DOHH2 (cell line): ENCODE measurements at regions not wholly inside any gene's neighbourhood (a gene's known extent, or its start where the extent isn't known, plus 50 kb on each side); places are given as distances from the start of the nearest gene placed in this dataset.

Experiments
- H3F3A ChIP-seq: fragments of 200-600 bp; sonication (generic), shearing (Covaris generic); 2 replicates; pipeline ENCODE4 v1.6.0; 2016; ENCODE audit warnings: antibody characterized with exemption, mild to moderate bottlenecking; ENCODE audit not compliant: control insufficient read depth, insufficient read depth
- H3K27ac ChIP-seq: fragments of 200-600 bp; sonication (generic); 2 replicates; pipeline ENCODE4 v1.5.1; 2014; ENCODE audit warnings: low read depth, mild to moderate bottlenecking, low read length, moderate library complexity
- H3K27me3 ChIP-seq: fragments of 200-600 bp; sonication (generic); 2 replicates; pipeline ENCODE4 v1.6.1; 2014; ENCODE audit warnings: mild to moderate bottlenecking, low read length, mixed read lengths; ENCODE audit not compliant: control insufficient read depth
- H3K36me3 ChIP-seq: fragments of 200-600 bp; sonication (generic); 2 replicates; pipeline ENCODE4 v1.6.1; 2014; ENCODE audit warnings: mild to moderate bottlenecking, low read length, moderate library complexity, mixed read lengths; ENCODE audit not compliant: control insufficient read depth
- H3K4me1 ChIP-seq: fragments of 200-600 bp; sonication (generic); 2 replicates; pipeline ENCODE4 v1.6.1; 2014; ENCODE audit warnings: mild to moderate bottlenecking, low read length, mixed read lengths; ENCODE audit not compliant: control insufficient read depth
- H3K4me2 ChIP-seq: fragments of 200-600 bp; sonication (generic); 2 replicates; pipeline ENCODE4 v1.6.0; 2014; ENCODE audit warnings: mild to moderate bottlenecking, low read length, moderate library complexity
- H3K4me3 ChIP-seq: fragments of 200-600 bp; sonication (generic); 2 replicates; pipeline ENCODE4 v1.5.1; 2014; ENCODE audit warnings: mild to moderate bottlenecking, low read length, mixed read lengths
- H3K79me2 ChIP-seq: fragments of 200-600 bp; sonication (generic); 2 replicates; pipeline ENCODE4 v1.6.1; 2014; ENCODE audit warnings: mild to moderate bottlenecking, low read length, mixed read lengths; ENCODE audit not compliant: control insufficient read depth
- H3K9me2 ChIP-seq: fragments of 200-600 bp; sonication (generic); replicated peaks from 2 replicates; pipeline ENCODE4 v1.6.1; 2014; ENCODE audit warnings: mild to moderate bottlenecking, low read length, mixed read lengths; ENCODE audit not compliant: control insufficient read depth
- H3K9me3 ChIP-seq: fragments of 200-600 bp; sonication (generic); 2 replicates; pipeline ENCODE4 v1.6.1; 2014; ENCODE audit warnings: antibody characterized with exemption, low read length, mixed read lengths; ENCODE audit not compliant: control insufficient read depth, insufficient read depth
- H4K20me1 ChIP-seq: fragments of 200-600 bp; sonication (generic); 2 replicates; pipeline ENCODE4 v1.6.0; 2014; ENCODE audit warnings: low read depth, mild to moderate bottlenecking, antibody characterized with exemption, low read length, moderate library complexity; ENCODE audit not compliant: control insufficient read depth, insufficient read depth
- CTCF ChIP-seq: fragments of 200-600 bp; sonication (generic); IDR thresholded peaks from one replicate; pipeline ENCODE4 v1.5.1; 2014; ENCODE audit warnings: antibody characterized with exemption, mild to moderate bottlenecking, low read depth, low read length; ENCODE audit not compliant: poor library complexity, severe bottlenecking
- EZH2phosphoT487 ChIP-seq: fragments of 200-600 bp; sonication (generic); IDR thresholded peaks from 2 replicates; pipeline ENCODE4 v1.6.1; 2017; ENCODE audit warnings: borderline replicate concordance, mild to moderate bottlenecking, antibody characterized with exemption, low read length, moderate library complexity, mixed read lengths

- no peaks in the 10 kb centered on the region for H4K20me1 ChIP-seq
- H3K9me2 ChIP-seq: no peaks in the 10 kb centered on the region
- no peaks in the 10 kb centered on the region for H3K4me1 ChIP-seq
- no peaks in the 10 kb centered on the region for H3F3A ChIP-seq
- no peaks in the 10 kb centered on the region for H3K79me2 ChIP-seq
- TF ChIP-seq CTCF: no peak
- no peak for TF ChIP-seq EZH2phosphoT487
- no peaks in the 10 kb centered on the region for H3K36me3 ChIP-seq
- H3K9me3 ChIP-seq: no peaks in the 10 kb centered on the region; the same call in 1 of the 2 replicates
- H3K4me3 ChIP-seq: no peak overlapping the region
- H3K27ac ChIP-seq: no peak overlapping the region
- H3K27me3 ChIP-seq: no peaks in the 10 kb centered on the region
- H3K4me2 ChIP-seq: no peak overlapping the region
Measured at GRCh38 chr15:29530966-29531365, 261.3 kb upstream of the NSMCE3 start.

- H3K27ac ChIP-seq: no peak overlapping the region
- no peak for TF ChIP-seq CTCF
- no peaks in the 10 kb centered on the region for H3K9me3 ChIP-seq
- no peaks in the 10 kb centered on the region for H3K36me3 ChIP-seq
- no peaks in the 10 kb centered on the region for H3K9me2 ChIP-seq
- no peak overlapping the region for H3K4me2 ChIP-seq
- no peaks in the 10 kb centered on the region for H3K79me2 ChIP-seq
- H3F3A ChIP-seq: no peaks in the 10 kb centered on the region
- H4K20me1 ChIP-seq: no peaks in the 10 kb centered on the region
- no peaks in the 10 kb centered on the region for H3K27me3 ChIP-seq
- no peaks in the 10 kb centered on the region for H3K4me1 ChIP-seq
- no peak overlapping the region for H3K4me3 ChIP-seq
Measured at GRCh38 chr15:29529043-29529442, 259.4 kb upstream of the NSMCE3 start.

- H3K79me2 ChIP-seq: no peaks in the 10 kb centered on the region
- H3K9me3 ChIP-seq: no peaks in the 10 kb centered on the region
Measured at GRCh38 chr15:29528276-29528675, 258.7 kb upstream of the NSMCE3 start.

More at GRCh38 chr15:29528276-29528675, 258.7 kb upstream of the NSMCE3 start:
- Histone ChIP-seq H3K4me2 (no peak overlapping the region), H3K4me3 (no peak overlapping the region), H4K20me1 (no peaks in the 10 kb centered on the region), H3K27ac (no peak overlapping the region), H3F3A (no peaks in the 10 kb centered on the region), H3K36me3 (no peaks in the 10 kb centered on the region), H3K4me1 (no peaks in the 10 kb centered on the region), H3K27me3 (no peaks in the 10 kb centered on the region), H3K9me2 (no peaks in the 10 kb centered on the region)
- TF ChIP-seq CTCF (no peak), EZH2phosphoT487 (no peak)
